ENCODE measurements at regions not wholly inside any gene's neighbourhood (a gene's known extent, or its start where the extent isn't known, plus 50 kb on each side); places are given as distances from the start of the nearest gene placed in this dataset.
"Not testable (repeated sequence)": the region's sequence is repeated elsewhere in the genome, so short reads cannot be mapped to it uniquely, and the experiment has no call there.

- H3K36me3 Mint-ChIP-seq (ENCODE audit: low read depth); DNase-seq; H3K4me1 Mint-ChIP-seq (ENCODE audit: low read depth); H3K27me3 Mint-ChIP-seq; H3K9me3 Mint-ChIP-seq; H3K4me3 Mint-ChIP-seq; H3K27ac Mint-ChIP-seq: not testable (repeated sequence)
Measured at GRCh38 chr4:27075603-27076002, 215.0 kb downstream of the STIM2 start.

- no peak for DNase-seq
- Mint-ChIP-seq H3K4me1 (ENCODE audit: low read depth) (no peaks in the 10 kb centered on the region), H3K4me3 (no peak overlapping the region), H3K36me3 (ENCODE audit: low read depth) (no peaks in the 10 kb centered on the region), H3K9me3 (no peaks in the 10 kb centered on the region), H3K27ac (no peak overlapping the region), H3K27me3 (peaks cover 26% of the 10 kb centered on the region)
Measured at GRCh38 chr4:27078934-27079455, 218.4 kb downstream of the STIM2 start.

DNA sequence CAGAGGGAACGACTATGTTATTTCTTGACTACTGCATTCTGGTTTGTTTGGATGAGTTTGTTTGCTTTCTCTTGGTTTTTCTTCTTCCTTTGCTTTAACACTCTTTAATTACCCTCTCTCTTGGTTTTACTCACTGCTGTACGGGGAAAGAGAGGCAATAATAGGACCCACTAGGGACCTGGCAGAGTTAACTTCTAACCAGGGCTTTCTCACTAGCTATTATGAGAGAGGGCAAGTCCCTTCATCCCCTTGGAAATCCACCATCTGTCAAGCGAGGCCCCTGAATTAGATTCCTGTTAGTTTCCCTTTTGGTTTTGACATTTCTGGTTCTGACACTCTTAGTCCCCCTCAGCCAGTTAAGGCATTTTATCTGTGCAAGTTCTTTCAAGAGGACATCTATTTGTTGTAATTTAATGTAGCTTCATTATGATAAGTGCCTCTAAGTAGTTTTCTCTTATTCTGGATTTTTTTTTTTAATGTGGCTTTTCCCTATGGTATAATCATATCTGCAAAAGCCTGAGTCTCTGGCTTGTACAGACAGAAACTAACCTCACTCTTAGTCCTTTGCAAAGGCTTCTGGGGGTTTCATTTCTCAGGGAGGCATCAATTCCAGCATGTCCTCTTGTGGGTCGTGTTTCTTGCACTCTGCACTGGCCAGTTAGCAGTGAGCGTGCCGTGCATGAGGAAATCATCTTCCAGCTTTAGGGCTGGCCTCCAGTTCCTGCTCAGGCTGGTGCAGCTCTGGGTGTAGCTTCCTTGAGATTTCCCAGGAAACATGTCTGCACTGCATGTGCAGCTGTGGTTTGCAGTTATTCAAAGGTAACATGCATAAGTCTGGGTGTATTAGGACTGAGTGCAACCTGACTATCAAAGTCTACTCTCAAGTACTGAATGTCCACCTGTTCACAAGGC is 221.3 kb downstream of the STIM2 start:
- no peak for DNase-seq
- Mint-ChIP-seq H3K4me3 (no peak overlapping the region), H3K9me3 (no peaks in the 10 kb centered on the region), H3K27me3 (peaks cover 49% of the 10 kb centered on the region), H3K4me1 (ENCODE audit: low read depth) (peaks cover 9% of the 10 kb centered on the region), H3K27ac (no peak overlapping the region), H3K36me3 (ENCODE audit: low read depth) (no peaks in the 10 kb centered on the region)

DNA sequence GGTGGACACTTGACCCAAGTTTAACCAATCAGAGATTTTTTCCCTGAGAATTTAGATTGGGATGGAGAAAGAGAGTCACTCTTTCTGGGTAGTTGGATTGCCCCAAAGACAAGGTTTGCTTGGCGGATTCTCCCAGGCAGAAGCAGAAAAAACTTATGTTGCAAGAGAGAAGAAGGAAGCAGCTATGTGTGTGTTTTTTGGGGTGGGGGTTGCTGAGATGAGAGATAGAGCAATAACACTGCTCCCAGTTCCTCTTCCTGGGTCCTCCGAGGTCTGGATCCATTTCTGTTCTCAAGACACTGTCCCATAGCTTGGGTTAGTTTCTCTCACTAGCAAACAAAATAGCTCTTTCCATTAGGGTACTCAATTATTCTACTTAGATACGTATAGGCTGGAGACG is 222.1 kb downstream of the STIM2 start:
- no peak for DNase-seq
- peaks cover 57% of the 10 kb centered on the region for H3K27me3 Mint-ChIP-seq
- no peaks in the 10 kb centered on the region for H3K36me3 Mint-ChIP-seq (ENCODE audit: low read depth)
- H3K4me1 Mint-ChIP-seq (ENCODE audit: low read depth) = peaks cover 9% of the 10 kb centered on the region
- no peak overlapping the region for H3K27ac Mint-ChIP-seq
- H3K9me3 Mint-ChIP-seq = no peaks in the 10 kb centered on the region
- H3K4me3 Mint-ChIP-seq = no peak overlapping the region

DNA sequence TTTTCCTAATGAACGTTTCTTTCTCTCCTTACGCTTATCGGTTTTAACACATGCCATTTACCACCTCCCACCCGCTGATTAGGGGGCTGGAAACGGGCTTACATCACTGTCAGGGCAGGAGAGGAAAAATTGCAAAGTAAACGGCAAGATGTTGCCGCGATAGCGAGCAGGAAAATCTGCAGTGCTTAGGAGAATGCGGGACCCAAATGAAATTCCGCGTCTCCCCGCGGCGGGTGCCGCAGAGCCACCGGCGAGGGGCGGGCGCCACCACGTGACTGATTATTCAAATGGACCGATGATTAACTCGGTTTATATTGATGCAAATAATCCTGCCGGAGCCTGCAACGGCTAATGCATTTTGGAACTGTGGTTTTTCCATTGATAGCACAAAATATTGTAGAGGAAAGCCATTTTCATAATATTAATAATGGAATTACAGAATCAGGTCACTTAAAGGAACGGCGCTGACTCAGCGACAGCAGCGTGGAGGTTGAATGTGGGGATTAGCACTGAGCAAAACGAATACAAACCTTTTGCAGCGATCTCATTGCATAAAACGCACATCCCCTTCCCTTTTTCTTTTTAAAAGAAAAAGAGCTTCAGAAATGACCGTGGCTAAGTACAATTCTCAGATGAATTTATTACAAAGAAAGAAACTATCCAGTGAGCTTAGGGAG is 224.2 kb downstream of the STIM2 start:
- Mint-ChIP-seq H3K9me3 (no peaks in the 10 kb centered on the region), H3K4me1 (ENCODE audit: low read depth) (peaks cover 9% of the 10 kb centered on the region), H3K4me3 (peak overlapping the region; percentile 23), H3K36me3 (ENCODE audit: low read depth) (no peaks in the 10 kb centered on the region), H3K27ac (no peak overlapping the region), H3K27me3 (peaks cover 70% of the 10 kb centered on the region)
- peak; percentile 38 for DNase-seq

DNA sequence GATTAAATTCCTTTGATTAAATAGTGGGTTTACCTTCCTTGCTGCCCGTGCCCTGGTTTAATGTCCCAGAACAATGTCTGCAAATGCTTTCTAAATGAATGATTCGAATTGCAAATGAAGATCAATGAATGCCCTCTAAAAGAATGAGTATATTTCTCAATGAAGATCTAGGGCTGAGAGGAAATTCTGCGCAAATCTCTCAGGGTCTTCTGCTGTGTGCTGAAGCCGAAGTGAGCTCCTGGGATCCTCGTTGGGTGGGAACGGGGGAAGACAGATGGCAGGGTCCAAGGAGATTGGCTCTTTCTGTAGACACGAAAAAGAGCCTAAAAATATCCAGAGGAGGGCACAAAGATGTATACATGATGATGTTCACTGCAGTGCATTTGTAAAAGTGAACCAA is 224.8 kb downstream of the STIM2 start:
- Mint-ChIP-seq H3K27me3 (peaks cover 71% of the 10 kb centered on the region), H3K27ac (no peak overlapping the region), H3K4me1 (ENCODE audit: low read depth) (peaks cover 9% of the 10 kb centered on the region), H3K4me3 (no peak overlapping the region), H3K9me3 (no peaks in the 10 kb centered on the region), H3K36me3 (ENCODE audit: low read depth) (no peaks in the 10 kb centered on the region)
- DNase-seq = no peak

- Mint-ChIP-seq H3K36me3 (ENCODE audit: low read depth) (no peaks in the 10 kb centered on the region), H3K27ac (no peak overlapping the region), H3K27me3 (peaks cover 77% of the 10 kb centered on the region), H3K9me3 (no peaks in the 10 kb centered on the region), H3K4me1 (ENCODE audit: low read depth) (peaks cover 9% of the 10 kb centered on the region), H3K4me3 (no peak overlapping the region)
- no peak for DNase-seq
Measured at GRCh38 chr4:27087306-27088045, 226.8 kb downstream of the STIM2 start.

DNA sequence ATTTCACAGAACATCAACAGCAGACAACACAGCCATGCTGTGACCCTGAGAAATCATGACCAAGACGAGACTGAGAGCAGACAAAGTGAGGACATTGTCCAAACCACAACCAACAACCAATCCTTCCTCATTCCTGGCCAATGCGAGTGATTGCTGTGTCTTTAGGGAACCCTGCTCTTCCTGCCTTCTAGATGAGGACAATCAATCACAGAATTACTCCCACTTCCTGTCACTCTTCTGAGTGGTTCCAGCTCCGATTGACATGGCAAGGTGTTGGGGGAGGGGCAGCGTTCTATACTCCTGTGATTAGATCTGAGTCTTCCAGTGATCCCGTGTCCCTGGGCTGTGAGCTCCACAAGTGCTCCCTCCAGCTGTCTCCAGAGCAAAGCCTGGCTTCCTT is 227.8 kb downstream of the STIM2 start:
- no peak overlapping the region for H3K27ac Mint-ChIP-seq
- peaks cover 71% of the 10 kb centered on the region for H3K27me3 Mint-ChIP-seq
- no peak overlapping the region for H3K4me3 Mint-ChIP-seq
- H3K4me1 Mint-ChIP-seq (ENCODE audit: low read depth) = peaks cover 9% of the 10 kb centered on the region
- H3K36me3 Mint-ChIP-seq (ENCODE audit: low read depth) = no peaks in the 10 kb centered on the region
- no peaks in the 10 kb centered on the region for H3K9me3 Mint-ChIP-seq
- DNase-seq = no peak

GRCh38 chr4:27089186-27089585 is 228.5 kb downstream of the STIM2 start:
- Mint-ChIP-seq H3K27me3 (peaks cover 64% of the 10 kb centered on the region), H3K4me3 (no peak overlapping the region), H3K36me3 (ENCODE audit: low read depth) (no peaks in the 10 kb centered on the region), H3K9me3 (no peaks in the 10 kb centered on the region), H3K4me1 (ENCODE audit: low read depth) (peaks cover 9% of the 10 kb centered on the region), H3K27ac (no peak overlapping the region)
- no peak for DNase-seq

- Mint-ChIP-seq H3K9me3 (no peaks in the 10 kb centered on the region), H3K27me3 (peaks cover 53% of the 10 kb centered on the region), H3K4me3 (no peak overlapping the region), H3K27ac (no peak overlapping the region), H3K4me1 (ENCODE audit: low read depth) (peaks cover 1% of the 10 kb centered on the region), H3K36me3 (ENCODE audit: low read depth) (no peaks in the 10 kb centered on the region)
- no peak for DNase-seq
Measured at GRCh38 chr4:27090406-27090805, 229.8 kb downstream of the STIM2 start.

- no peak overlapping the region for H3K27ac Mint-ChIP-seq
- H3K27me3 Mint-ChIP-seq = peaks cover 24% of the 10 kb centered on the region
- H3K9me3 Mint-ChIP-seq = no peaks in the 10 kb centered on the region
- no peaks in the 10 kb centered on the region for H3K36me3 Mint-ChIP-seq (ENCODE audit: low read depth)
- H3K4me3 Mint-ChIP-seq = no peak overlapping the region
- H3K4me1 Mint-ChIP-seq (ENCODE audit: low read depth) = no peaks in the 10 kb centered on the region
- no peak for DNase-seq
Measured at GRCh38 chr4:27094224-27094623, 233.6 kb downstream of the STIM2 start.

- peaks cover 19% of the 10 kb centered on the region for H3K27me3 Mint-ChIP-seq
- no peaks in the 10 kb centered on the region for H3K4me1 Mint-ChIP-seq (ENCODE audit: low read depth)
- no peak for DNase-seq
- H3K4me3 Mint-ChIP-seq = no peak overlapping the region
- H3K9me3 Mint-ChIP-seq = no peaks in the 10 kb centered on the region
- no peaks in the 10 kb centered on the region for H3K36me3 Mint-ChIP-seq (ENCODE audit: low read depth)
- no peak overlapping the region for H3K27ac Mint-ChIP-seq
Measured at GRCh38 chr4:27094783-27095182, 234.1 kb downstream of the STIM2 start.

GRCh38 chr4:27096142-27096824 is 235.6 kb downstream of the STIM2 start:
- H3K4me3 Mint-ChIP-seq = no peak overlapping the region
- H3K36me3 Mint-ChIP-seq (ENCODE audit: low read depth) = no peaks in the 10 kb centered on the region

DNA sequence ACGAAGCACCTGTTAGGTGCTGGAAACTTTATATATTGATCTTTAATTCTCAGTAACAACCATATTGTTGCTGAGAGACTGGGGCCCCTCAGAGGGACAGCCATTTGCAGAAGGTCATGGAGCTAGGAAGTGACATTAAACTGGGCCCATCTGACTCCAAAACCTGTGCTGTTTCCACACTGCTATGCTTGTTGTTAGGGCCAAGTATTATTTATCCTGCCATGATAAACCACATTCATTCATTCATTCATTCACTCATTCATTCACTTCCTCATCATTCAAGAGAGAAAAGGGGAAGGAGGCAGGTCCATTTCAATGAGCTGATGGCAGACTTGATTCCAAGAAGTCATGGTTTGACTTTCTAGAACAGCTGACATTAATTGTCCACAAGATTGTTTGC is 237.4 kb downstream of the STIM2 start:
- Mint-ChIP-seq H3K4me3 (no peak overlapping the region), H3K4me1 (ENCODE audit: low read depth) (no peaks in the 10 kb centered on the region), H3K27ac (no peak overlapping the region), H3K9me3 (no peaks in the 10 kb centered on the region), H3K27me3 (peaks cover 5% of the 10 kb centered on the region), H3K36me3 (ENCODE audit: low read depth) (no peaks in the 10 kb centered on the region)
- DNase-seq = no peak

More at GRCh38 chr4:27096142-27096824, 235.6 kb downstream of the STIM2 start:
- no peak for DNase-seq
- no peak overlapping the region for H3K27ac Mint-ChIP-seq
- H3K27me3 Mint-ChIP-seq = peaks cover 7% of the 10 kb centered on the region
- no peaks in the 10 kb centered on the region for H3K4me1 Mint-ChIP-seq (ENCODE audit: low read depth)
- no peaks in the 10 kb centered on the region for H3K9me3 Mint-ChIP-seq
